GM21447 (cell line): ENCODE measurements at regions not wholly inside any gene's neighbourhood (a gene's known extent, or its start where the extent isn't known, plus 50 kb on each side); places are given as distances from the start of the nearest gene placed in this dataset.
"Not testable (repeated sequence)": the region's sequence is repeated elsewhere in the genome, so short reads cannot be mapped to it uniquely, and the experiment has no call there.

ENCODE experiments used
- ATAC-seq: cut with Tn5 transposase; IDR thresholded peaks from one replicate; pipeline ENCODE4 v1.9.1; 2021; ENCODE audit not compliant: unreplicated experiment

GRCh38 chr11:98720951-98721350, 299.8 kb upstream of the CNTN5 start:
- ATAC-seq, result no peak

- ATAC-seq, result no peak
Measured at GRCh38 chr11:98725471-98725870, 295.3 kb upstream of the CNTN5 start.

GRCh38 chr11:98728421-98728820, 292.3 kb upstream of the CNTN5 start:
- ATAC-seq, result no peak

- no peak for ATAC-seq
Measured at GRCh38 chr11:98729118-98729517, 291.6 kb upstream of the CNTN5 start.

GRCh38 chr11:98732947-98733346, 287.8 kb upstream of the CNTN5 start:
- ATAC-seq, result no peak

GRCh38 chr11:98733378-98733777, 287.4 kb upstream of the CNTN5 start:
- ATAC-seq, result not testable (repeated sequence)

- no peak for ATAC-seq
Measured at GRCh38 chr11:98734686-98735085, 286.1 kb upstream of the CNTN5 start.

- no peak for ATAC-seq
Measured at GRCh38 chr11:98736833-98737232, 283.9 kb upstream of the CNTN5 start.

- ATAC-seq, result no peak
Measured at GRCh38 chr11:98740321-98740720, 280.4 kb upstream of the CNTN5 start.

- ATAC-seq, result not testable (repeated sequence)
Measured at GRCh38 chr11:98763446-98763845, 257.3 kb upstream of the CNTN5 start.

GRCh38 chr11:98766903-98767302, 253.8 kb upstream of the CNTN5 start:
- no peak for ATAC-seq

GRCh38 chr11:98770046-98770445, 250.7 kb upstream of the CNTN5 start:
- not testable (repeated sequence) for ATAC-seq

- ATAC-seq, result no peak
Measured at GRCh38 chr11:98771791-98772190, 249.0 kb upstream of the CNTN5 start.

- ATAC-seq, result no peak
Measured at GRCh38 chr11:98772893-98773292, 247.9 kb upstream of the CNTN5 start.

- ATAC-seq, result no peak
Measured at GRCh38 chr11:98793276-98793675, 227.5 kb upstream of the CNTN5 start.

- no peak for ATAC-seq
Measured at GRCh38 chr11:98798333-98798732, 222.4 kb upstream of the CNTN5 start.

- no peak for ATAC-seq
Measured at GRCh38 chr11:98800696-98801095, 220.1 kb upstream of the CNTN5 start.

- no peak for ATAC-seq
Measured at GRCh38 chr11:98828986-98829708, 191.6 kb upstream of the CNTN5 start.

GRCh38 chr11:98829971-98830370, 190.8 kb upstream of the CNTN5 start:
- no peak for ATAC-seq

- ATAC-seq, result no peak
Measured at GRCh38 chr11:98834776-98835175, 186.0 kb upstream of the CNTN5 start.

- ATAC-seq, result no peak
Measured at GRCh38 chr11:98835335-98835734, 185.4 kb upstream of the CNTN5 start.

GRCh38 chr11:98836156-98836555, 184.6 kb upstream of the CNTN5 start:
- no peak for ATAC-seq

- no peak for ATAC-seq
Measured at GRCh38 chr11:98842187-98842586, 178.6 kb upstream of the CNTN5 start.
